A673 (cell line): ENCODE measurements at regions not wholly inside any gene's neighbourhood (a gene's known extent, or its start where the extent isn't known, plus 50 kb on each side); places are given as distances from the start of the nearest gene placed in this dataset.

ENCODE experiments used
- BruUV-seq: library from RNA; stranded (reverse); fragments of 400-500 nt; replicated peaks from 2 replicates; lab custom pipeline; 2021; lab: Mats Ljungman, UMichigan
- CTCF ChIA-PET: fragments of 300-600 bp; sonication (Branson Sonifier 250); formaldehyde crosslinking; loops from one replicate; lab custom pipeline; 2022; ENCODE audit warnings: antibody characterized with exemption; lab: Charles Lee
- POLR2A ChIA-PET: fragments of 300-600 bp; sonication (Branson Sonifier 250); formaldehyde crosslinking; loops from one replicate; lab custom pipeline; 2022; ENCODE audit warnings: antibody characterized with exemption; ENCODE audit not compliant: low non-redundant PET; lab: Charles Lee
- DNase-seq: peaks from one replicate; pipeline ENCODE4 v3.0.0-alpha.2; 2015; ENCODE audit warnings: low spot score
- H3K27ac ChIP-seq: fragments of 200-600 bp; sonication (generic); 2 replicates; pipeline ENCODE4 v1.5.1; 2016; ENCODE audit warnings: mixed run types, low read depth, mild to moderate bottlenecking, mixed read lengths, antibody characterized with exemption, low read length; ENCODE audit not compliant: poor library complexity, severe bottlenecking
- H3K27me3 ChIP-seq: fragments of 200-600 bp; sonication (generic); replicated peaks from 2 replicates; pipeline ENCODE4 v1.6.1; 2017; ENCODE audit warnings: mixed run types, low read depth, mild to moderate bottlenecking, mixed read lengths, antibody characterized with exemption, low read length; ENCODE audit not compliant: insufficient read depth, poor library complexity
- H3K36me3 ChIP-seq: fragments of 200-600 bp; sonication (generic); 2 replicates; pipeline ENCODE4 v1.6.1; 2016; ENCODE audit warnings: mixed run types, mild to moderate bottlenecking, mixed read lengths, antibody characterized with exemption, low read length; ENCODE audit not compliant: insufficient read depth, poor library complexity, severe bottlenecking
- H3K4me1 ChIP-seq: fragments of 200-600 bp; sonication (generic); 2 replicates; pipeline ENCODE4 v1.6.1; 2017; ENCODE audit warnings: mixed run types, mild to moderate bottlenecking, mixed read lengths, antibody characterized with exemption, low read length; ENCODE audit not compliant: insufficient read depth, poor library complexity, severe bottlenecking
- H3K4me3 ChIP-seq: fragments of 200-600 bp; sonication (generic); 2 replicates; pipeline ENCODE4 v1.5.1; 2016; ENCODE audit warnings: low read depth, mixed run types, mild to moderate bottlenecking, mixed read lengths, low read length; ENCODE audit not compliant: poor library complexity, severe bottlenecking
- H3K9me3 ChIP-seq: fragments of 200-600 bp; sonication (generic); 2 replicates; pipeline ENCODE4 v1.6.1; 2016; ENCODE audit warnings: mixed run types, low read depth, mild to moderate bottlenecking, mixed read lengths, antibody characterized with exemption, low read length; ENCODE audit not compliant: poor library complexity, severe bottlenecking
- EZH2 ChIP-seq: fragments of 200-600 bp; sonication (generic); IDR thresholded peaks from 2 replicates; pipeline ENCODE4 v1.6.1; 2017; ENCODE audit warnings: borderline replicate concordance, low read depth, mild to moderate bottlenecking, mixed read lengths, antibody characterized with exemption, low read length; ENCODE audit not compliant: poor library complexity, severe bottlenecking
- intact Hi-C: fragments of 100-400 bp; cut with micrococcal nuclease; formaldehyde crosslinking; loops from one replicate; pipeline ENCODE4 v1.10.0; 2022; ENCODE audit not compliant: unreplicated experiment
- TF ChIP-seq, protein P1 (sequence below): fragments of 300-800, 200-600 bp; sonication (generic); conservative IDR thresholded peaks from 2 replicates; pipeline ENCODE4 v1.5.1; 2017; ENCODE audit warnings: low read depth, mild to moderate bottlenecking, antibody characterized with exemption, low read length, moderate library complexity, mixed read lengths

GRCh38 chr7:32150589-32150988 lies 80.4 kb upstream of the PDE1C start:
- no TSS peak for BruUV-seq
- H3K27me3 ChIP-seq, result peaks cover 32% of the 10 kb centered on the region
- ChIA-PET CTCF (interaction anchor here (1.0 kb wide), 1 partner anchor 54 kb away, joined by 5 read pairs; no protein-coding TSS in a partner anchor), POLR2A (no interaction called here)
- intact Hi-C loops, result no loop called here
- H3K36me3 ChIP-seq, result no peaks in the 10 kb centered on the region
- H3K4me1 ChIP-seq, result no peaks in the 10 kb centered on the region
- no peak overlapping the region for H3K27ac ChIP-seq
- TF ChIP-seq, protein P1, sequence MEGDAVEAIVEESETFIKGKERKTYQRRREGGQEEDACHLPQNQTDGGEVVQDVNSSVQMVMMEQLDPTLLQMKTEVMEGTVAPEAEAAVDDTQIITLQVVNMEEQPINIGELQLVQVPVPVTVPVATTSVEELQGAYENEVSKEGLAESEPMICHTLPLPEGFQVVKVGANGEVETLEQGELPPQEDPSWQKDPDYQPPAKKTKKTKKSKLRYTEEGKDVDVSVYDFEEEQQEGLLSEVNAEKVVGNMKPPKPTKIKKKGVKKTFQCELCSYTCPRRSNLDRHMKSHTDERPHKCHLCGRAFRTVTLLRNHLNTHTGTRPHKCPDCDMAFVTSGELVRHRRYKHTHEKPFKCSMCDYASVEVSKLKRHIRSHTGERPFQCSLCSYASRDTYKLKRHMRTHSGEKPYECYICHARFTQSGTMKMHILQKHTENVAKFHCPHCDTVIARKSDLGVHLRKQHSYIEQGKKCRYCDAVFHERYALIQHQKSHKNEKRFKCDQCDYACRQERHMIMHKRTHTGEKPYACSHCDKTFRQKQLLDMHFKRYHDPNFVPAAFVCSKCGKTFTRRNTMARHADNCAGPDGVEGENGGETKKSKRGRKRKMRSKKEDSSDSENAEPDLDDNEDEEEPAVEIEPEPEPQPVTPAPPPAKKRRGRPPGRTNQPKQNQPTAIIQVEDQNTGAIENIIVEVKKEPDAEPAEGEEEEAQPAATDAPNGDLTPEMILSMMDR, result no peak
- no peak for TF ChIP-seq EZH2
- H3K4me3 ChIP-seq, result no peak overlapping the region
- DNase-seq, result no peak
- no peaks in the 10 kb centered on the region for H3K9me3 ChIP-seq

DNA sequence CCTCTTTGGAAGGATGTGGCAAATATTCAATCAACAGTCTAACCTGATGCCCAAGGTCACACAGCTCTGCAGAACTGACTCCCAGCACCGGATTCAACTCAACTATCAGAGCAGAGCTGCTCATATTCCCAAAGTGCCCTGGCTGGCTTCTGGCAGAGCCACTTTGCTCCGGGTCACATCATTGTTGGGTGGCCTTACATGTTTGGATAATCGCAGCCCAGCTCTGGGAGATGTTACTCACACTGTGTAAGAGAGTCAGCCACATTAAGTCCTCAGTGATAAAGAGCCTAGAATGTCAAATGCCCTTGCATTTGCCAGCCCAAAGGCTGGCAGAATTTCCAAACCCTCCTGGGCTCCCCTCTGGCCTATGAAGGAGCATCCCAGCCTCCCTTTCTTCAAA lies 79.8 kb upstream of the PDE1C start:
- no peaks in the 10 kb centered on the region for H3K36me3 ChIP-seq
- BruUV-seq, result no TSS peak
- no peak overlapping the region for H3K4me3 ChIP-seq
- H3K27ac ChIP-seq, result no peak overlapping the region
- H3K9me3 ChIP-seq, result no peaks in the 10 kb centered on the region
- no peaks in the 10 kb centered on the region for H3K4me1 ChIP-seq
- ChIA-PET POLR2A (no interaction called here), CTCF (interaction anchor here (1.0 kb wide), 1 partner anchor 54 kb away, joined by 5 read pairs; no protein-coding TSS in a partner anchor)
- peaks cover 26% of the 10 kb centered on the region for H3K27me3 ChIP-seq
- DNase-seq, result no peak
- TF ChIP-seq EZH2, result no peak
- TF ChIP-seq, protein P1, result no peak
- intact Hi-C loops, result no loop called here

DNA sequence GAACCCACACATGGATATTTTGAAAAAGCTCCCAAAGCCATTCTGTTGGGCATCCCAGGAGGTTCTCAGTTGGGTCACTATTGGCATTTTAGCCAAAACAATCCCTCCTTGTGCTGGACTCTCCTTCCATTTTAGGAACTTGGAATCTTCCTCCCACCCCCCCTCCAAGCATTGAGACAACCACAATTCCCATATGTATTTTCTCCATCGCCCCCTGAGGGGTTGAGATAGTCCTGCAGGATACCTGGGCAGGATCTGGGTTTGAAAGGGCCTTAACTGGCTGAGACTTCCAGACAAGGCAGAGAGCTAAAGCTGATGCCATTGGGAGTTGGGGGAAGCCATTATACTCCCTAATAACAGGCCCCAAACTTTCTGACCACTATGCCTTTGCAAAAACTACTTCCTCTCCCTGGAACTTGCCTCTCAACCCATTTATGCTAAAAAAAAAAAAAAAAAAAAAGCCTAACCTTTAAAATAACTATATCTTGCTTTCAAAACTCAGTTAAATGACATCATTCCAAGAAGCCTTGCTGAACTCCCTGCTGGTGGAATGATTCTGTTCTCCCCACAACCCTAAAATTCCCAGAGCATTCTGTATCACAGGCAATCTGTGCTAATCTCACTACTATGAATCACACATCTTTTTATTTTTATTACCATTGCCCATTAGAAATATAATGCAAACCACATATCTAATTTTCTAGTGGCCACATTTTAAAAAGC lies 77.5 kb upstream of the PDE1C start:
- no TSS peak for BruUV-seq
- no peak overlapping the region for H3K27ac ChIP-seq
- DNase-seq, result no peak
- H3K36me3 ChIP-seq, result no peaks in the 10 kb centered on the region
- H3K9me3 ChIP-seq, result no peaks in the 10 kb centered on the region
- H3K4me3 ChIP-seq, result no peak overlapping the region
- TF ChIP-seq EZH2, result no peak
- TF ChIP-seq, protein P1, result no peak
- intact Hi-C loops, result no loop called here
- H3K27me3 ChIP-seq, result peaks cover 35% of the 10 kb centered on the region
- H3K4me1 ChIP-seq, result no peaks in the 10 kb centered on the region
- ChIA-PET CTCF (no interaction called here), POLR2A (no interaction called here)
